Endothelial cell of umbilical vein (primary cell): ENCODE measurements at regions not wholly inside any gene's neighbourhood (a gene's known extent, or its start where the extent isn't known, plus 50 kb on each side); places are given as distances from the start of the nearest gene placed in this dataset.

Experiments used
- CTCF ChIP-seq, 2 donors: IDR thresholded peaks; 1 replicate in 1 of 2; 2 replicates in 1 of 2; pipeline ENCODE4 v1.5.1; 2011; ENCODE audit warnings: low read length in 2 of 2, mild to moderate bottlenecking in 2 of 2, moderate library complexity in 2 of 2, control low read depth in 1 of 2, inconsistent platforms in 1 of 2, low read depth in 1 of 2; ENCODE audit not compliant: insufficient read depth in 1 of 2; ENCODE audit errors: extremely low read depth in 1 of 2
- EZH2 ChIP-seq: IDR thresholded peaks from 2 replicates; pipeline ENCODE4 v1.6.1; 2012; ENCODE audit warnings: borderline replicate concordance, low read depth, mild to moderate bottlenecking, moderate library complexity, low read length, inconsistent platforms; ENCODE audit not compliant: severe bottlenecking
- GATA2 ChIP-seq: IDR thresholded peaks from 2 replicates; pipeline ENCODE4 v1.7.0; 2011; ENCODE audit warnings: low read depth, mild to moderate bottlenecking, moderate library complexity, mixed read lengths, low read length; ENCODE audit not compliant: insufficient read length, insufficient read depth
- JUN ChIP-seq: IDR thresholded peaks from 2 replicates; pipeline ENCODE4 v1.6.1; 2011; ENCODE audit warnings: borderline replicate concordance, low read depth; ENCODE audit not compliant: insufficient read length, insufficient read depth
- POLR2A ChIP-seq: IDR thresholded peaks from 2 replicates; pipeline ENCODE4 v1.6.1; 2012; ENCODE audit warnings: low read depth, mild to moderate bottlenecking, control low read depth, low read length
- POLR2AphosphoS5 ChIP-seq: IDR thresholded peaks from 2 replicates; pipeline ENCODE4 v1.6.1; 2012; ENCODE audit warnings: low read depth, mild to moderate bottlenecking, control low read depth, low read length, moderate library complexity; ENCODE audit not compliant: insufficient read depth

- TF ChIP-seq CTCF (IDR thresholded peaks at IDR 0.05; ENCODE audit: extremely low read depth in 1 of 2, insufficient read depth in 1 of 2, low read depth in 1 of 2, low read length in 2 of 2): no peak
- TF ChIP-seq POLR2A: no peak
- TF ChIP-seq EZH2: no peak
- no peak for TF ChIP-seq POLR2AphosphoS5
- TF ChIP-seq JUN: no peak
- no peak for TF ChIP-seq GATA2
Observed at GRCh38 chr6:148112851-148113319, 229.8 kb upstream of the SASH1 start.
